GM12865 (cell line): ENCODE measurements at regions not wholly inside any gene's neighbourhood (a gene's known extent, or its start where the extent isn't known, plus 50 kb on each side); places are given as distances from the start of the nearest gene placed in this dataset.

Experiments
- DNase-seq: peaks from one replicate; pipeline ENCODE4 v3.0.0; 2010; ENCODE audit warnings: low read depth
- H3K4me3 ChIP-seq: 2 replicates; pipeline ENCODE4 v1.5.1; 2011; ENCODE audit warnings: mild to moderate bottlenecking, low read depth, low read length, control low read depth
- CTCF ChIP-seq: IDR thresholded peaks from 2 replicates; pipeline ENCODE4 v1.5.1; 2011; ENCODE audit warnings: low read length, control low read depth, low read depth, inconsistent platforms; ENCODE audit not compliant: insufficient read depth; ENCODE audit errors: missing control alignments

GRCh38 chr12:76226397-76226796 lies 121.8 kb downstream of the BBS10 start:
- DNase-seq = no peak
- no peak overlapping the region for H3K4me3 ChIP-seq
- no peak for TF ChIP-seq CTCF

GRCh38 chr12:76223869-76224268 lies 124.3 kb downstream of the BBS10 start:
- DNase-seq = no peak
- TF ChIP-seq CTCF = no peak
- no peak overlapping the region for H3K4me3 ChIP-seq

- DNase-seq = no peak
- H3K4me3 ChIP-seq = no peak overlapping the region
- TF ChIP-seq CTCF = no peak
These were observed 127.2 kb downstream of the BBS10 start for GRCh38 chr12:76220980-76221379.

GRCh38 chr12:76219806-76220205 lies 128.4 kb downstream of the BBS10 start:
- no peak for DNase-seq
- no peak overlapping the region for H3K4me3 ChIP-seq
- no peak for TF ChIP-seq CTCF

GRCh38 chr12:76216585-76217472 lies 131.4 kb downstream of the BBS10 start:
- no peak overlapping the region for H3K4me3 ChIP-seq
- TF ChIP-seq CTCF = no peak
- DNase-seq = no peak

- TF ChIP-seq CTCF = no peak
- DNase-seq = no peak
- no peak overlapping the region for H3K4me3 ChIP-seq
These were observed 123.6 kb upstream of the NAP1L1 start for GRCh38 chr12:76208129-76208528.

- no peak for TF ChIP-seq CTCF
- DNase-seq = no peak
- no peak overlapping the region for H3K4me3 ChIP-seq
These were observed 122.2 kb upstream of the NAP1L1 start for GRCh38 chr12:76206677-76207072.
